T-cell (primary cell): ENCODE measurements at regions not wholly inside any gene's neighbourhood (a gene's known extent, or its start where the extent isn't known, plus 50 kb on each side); places are given as distances from the start of the nearest gene placed in this dataset.

Experiments
- ATAC-seq, 4 experiments: fragments of 200-7000 bp in 3 of 4; fragments of 150-1000 bp in 1 of 4; cut with Tn5 transposase; replicated peaks in 1 of 4; 1 replicate in 3 of 4; 2 replicates in 1 of 4; pipeline ENCODE4 v1.10.0; 2021; ENCODE audit warnings: moderate library complexity in 3 of 4, mild to moderate bottlenecking in 2 of 4, moderate number of reproducible peaks in 1 of 4
- CTCF ChIA-PET, 2 donors: fragments of 300-600 bp; sonication (Branson Sonifier 250); formaldehyde crosslinking; loops; one replicate each; lab custom pipeline; 2022; ENCODE audit warnings: antibody characterized with exemption in 2 of 2; lab: Charles Lee
- POLR2A ChIA-PET, 2 donors: fragments of 300-600 bp; sonication (Branson Sonifier 250); formaldehyde crosslinking; loops; one replicate each; lab custom pipeline; 2022; ENCODE audit warnings: antibody characterized with exemption in 2 of 2; lab: Charles Lee
- DNase-seq, 35 experiments: peaks; one replicate each; pipeline versions ENCODE4 v3.0.0 to v3.0.0-alpha.2; 2013 to 2023
- H3K27ac ChIP-seq: one replicate; pipeline ENCODE4 v1.5.1; 2013; ENCODE audit warnings: low read length
- H3K27me3 ChIP-seq, 2 experiments: replicated peaks in 1 of 2; 1 replicate in 1 of 2; 2 replicates in 1 of 2; pipeline versions ENCODE4 v1.6.1 to v1.7.0; 2013; ENCODE audit warnings: low read length in 1 of 2, mixed read lengths in 1 of 2; ENCODE audit not compliant: control insufficient read depth in 2 of 2, insufficient read depth in 2 of 2; ENCODE audit errors: extremely low read depth in 1 of 2
- H3K36me3 ChIP-seq, 2 donors: 1 replicate in 1 of 2; 2 replicates in 1 of 2; pipeline versions ENCODE4 v1.6.1 to v1.7.0; 2013; ENCODE audit warnings: low read length in 1 of 2; ENCODE audit not compliant: control insufficient read depth in 2 of 2, insufficient read depth in 1 of 2; ENCODE audit errors: extremely low read depth in 1 of 2
- H3K4me1 ChIP-seq, 2 experiments: 1 replicate in 1 of 2; 2 replicates in 1 of 2; pipeline versions ENCODE4 v1.6.1 to v1.7.0; 2013; ENCODE audit warnings: low read length in 2 of 2, mixed read lengths in 1 of 2; ENCODE audit not compliant: insufficient read depth in 2 of 2, control insufficient read depth in 1 of 2; ENCODE audit errors: extremely low read depth in 1 of 2
- H3K4me3 ChIP-seq, 2 donors: 1 replicate in 1 of 2; 2 replicates in 1 of 2; pipeline versions ENCODE4 v1.5.1 to v1.7.0; 2013; ENCODE audit warnings: mild to moderate bottlenecking in 2 of 2, low read length in 1 of 2, moderate library complexity in 1 of 2; ENCODE audit not compliant: control insufficient read depth in 1 of 2; ENCODE audit errors: extremely low read depth in 1 of 2
- H3K9me3 ChIP-seq: 2 replicates; pipeline ENCODE4 v1.7.0; 2013
- H3K27ac Mint-ChIP-seq, 2 donors: one replicate each; pipeline ENCODE4 v1.8.0; 2020 to 2021; ENCODE audit warnings: mild to moderate bottlenecking in 2 of 2, mixed read lengths in 2 of 2
- H3K27me3 Mint-ChIP-seq, 2 donors: one replicate each; pipeline ENCODE4 v1.8.0; 2021 to 2022; ENCODE audit warnings: mixed read lengths in 2 of 2
- H3K36me3 Mint-ChIP-seq: one replicate; pipeline ENCODE4 v1.8.0; 2021; ENCODE audit warnings: mixed read lengths
- H3K4me1 Mint-ChIP-seq, 3 donors: one replicate each; pipeline ENCODE4 v1.8.0; 2020 to 2022; ENCODE audit warnings: mixed read lengths in 3 of 3, mild to moderate bottlenecking in 1 of 3
- H3K4me3 Mint-ChIP-seq, 3 donors: one replicate each; pipeline ENCODE4 v1.8.0; 2020 to 2022; ENCODE audit warnings: mild to moderate bottlenecking in 3 of 3, mixed read lengths in 3 of 3, moderate library complexity in 3 of 3
- H3K9me3 Mint-ChIP-seq, 3 donors: one replicate each; pipeline ENCODE4 v1.8.0; 2020 to 2022; ENCODE audit warnings: mixed read lengths in 3 of 3
- WGBS: methylation state at CpG from one replicate; pipeline ENCODE4 v1.1.5; 2013; ENCODE audit warnings: missing lambda C conversion rate; ENCODE audit not compliant: insufficient coverage; 5-methylcytosine and 5-hydroxymethylcytosine counted together

GRCh38 chr10:131779661-131780394 lies 121.0 kb upstream of the PPP2R2D start:
- no peak overlapping the region for H3K27ac ChIP-seq
- H3K9me3 ChIP-seq = no peaks in the 10 kb centered on the region
- Mint-ChIP-seq H3K4me3 (no peak overlapping the region), H3K4me1 (no peaks in the 10 kb centered on the region), H3K36me3 (no peaks in the 10 kb centered on the region), H3K9me3 (peaks cover 7 to 20% (median 20%) of the 10 kb centered on the region in 3 donors), H3K27me3 (peaks cover 4 to 10% of the 10 kb centered on the region in 2 donors), H3K27ac (no peak overlapping the region)
- H3K4me1 ChIP-seq = peaks cover 0 to 12% of the 10 kb centered on the region in 2 experiments
- WGBS = 80% methylated on average over 7 of the region's 10 CpGs
- ChIA-PET POLR2A (no interaction called here), CTCF (no interaction called here)
- no peaks in the 10 kb centered on the region for H3K36me3 ChIP-seq
- ATAC-seq (no peak), DNase-seq (no peak)
- H3K4me3 ChIP-seq = no peak overlapping the region
- peaks cover 0 to 23% of the 10 kb centered on the region in 2 experiments for H3K27me3 ChIP-seq

- Mint-ChIP-seq H3K4me3 (no peak overlapping the region), H3K4me1 (no peaks in the 10 kb centered on the region), H3K9me3 (peaks cover 7 to 19% (median 19%) of the 10 kb centered on the region in 3 donors), H3K27ac (no peak overlapping the region), H3K36me3 (no peaks in the 10 kb centered on the region), H3K27me3 (peaks cover 4 to 17% of the 10 kb centered on the region in 2 donors)
- 80% methylated on average over 3 of the region's 6 CpGs for WGBS
- ATAC-seq = no peak
- CTCF ChIA-PET = no interaction called here
- no peaks in the 10 kb centered on the region for H3K9me3 ChIP-seq
- H3K36me3 ChIP-seq = no peaks in the 10 kb centered on the region
- H3K4me1 ChIP-seq = no peaks in the 10 kb centered on the region
- H3K27me3 ChIP-seq = peaks cover 0 to 24% of the 10 kb centered on the region in 2 experiments
- POLR2A ChIA-PET = no interaction called here
- DNase-seq = no peak
- no peak overlapping the region for H3K4me3 ChIP-seq
- H3K27ac ChIP-seq = no peak overlapping the region
Measured at GRCh38 chr10:131781076-131781475, 119.7 kb upstream of the PPP2R2D start.

GRCh38 chr10:131781791-131782190 lies 119.0 kb upstream of the PPP2R2D start:
- H3K27ac ChIP-seq = no peak overlapping the region
- POLR2A ChIA-PET = no interaction called here
- H3K9me3 ChIP-seq = no peaks in the 10 kb centered on the region
- WGBS = 80% methylated on average over 1 of the region's 4 CpGs
- H3K9me3 Mint-ChIP-seq = peaks cover 7 to 12% (median 12%) of the 10 kb centered on the region in 3 donors
- peaks cover 4 to 17% of the 10 kb centered on the region in 2 donors for H3K27me3 Mint-ChIP-seq
- no peaks in the 10 kb centered on the region for H3K36me3 Mint-ChIP-seq
- no peaks in the 10 kb centered on the region for H3K4me1 Mint-ChIP-seq
- peaks cover 0 to 24% of the 10 kb centered on the region in 2 experiments for H3K27me3 ChIP-seq
- no peak overlapping the region for H3K27ac Mint-ChIP-seq
- no peaks in the 10 kb centered on the region for H3K36me3 ChIP-seq
- ATAC-seq (no peak), DNase-seq (no peak)
- H3K4me3 Mint-ChIP-seq = no peak overlapping the region
- no peaks in the 10 kb centered on the region for H3K4me1 ChIP-seq
- CTCF ChIA-PET = no interaction called here
- H3K4me3 ChIP-seq = no peak overlapping the region

- 87% methylated on average over 15 of the region's 15 CpGs for WGBS
Measured at GRCh38 chr10:131784363-131785120, 116.3 kb upstream of the PPP2R2D start.

GRCh38 chr10:131785121-131785460 lies 115.7 kb upstream of the PPP2R2D start:
- 91% methylated on average over 11 of the region's 11 CpGs for WGBS
- ATAC-seq (no peak), DNase-seq (no peak)
- no peaks in the 10 kb centered on the region for H3K4me1 ChIP-seq
- no peaks in the 10 kb centered on the region for H3K9me3 ChIP-seq
- H3K27me3 ChIP-seq = peaks cover 0 to 27% of the 10 kb centered on the region in 2 experiments
- H3K27ac Mint-ChIP-seq = no peak overlapping the region
- no peaks in the 10 kb centered on the region for H3K36me3 ChIP-seq
- no peak overlapping the region for H3K4me3 Mint-ChIP-seq
- no peaks in the 10 kb centered on the region for H3K36me3 Mint-ChIP-seq
- H3K4me3 ChIP-seq = no peak overlapping the region
- no peaks in the 10 kb centered on the region for H3K9me3 Mint-ChIP-seq
- ChIA-PET POLR2A (no interaction called here), CTCF (no interaction called here)
- H3K4me1 Mint-ChIP-seq = no peaks in the 10 kb centered on the region
- H3K27me3 Mint-ChIP-seq = peaks cover 10 to 23% of the 10 kb centered on the region in 2 donors
- no peak overlapping the region for H3K27ac ChIP-seq

More at GRCh38 chr10:131784363-131785120, 116.3 kb upstream of the PPP2R2D start:
- DNase-seq = peak in 1 of 35 experiments; percentile 8
- H3K36me3 Mint-ChIP-seq = no peaks in the 10 kb centered on the region
- no peak overlapping the region for H3K27ac ChIP-seq
- no peak overlapping the region for H3K4me3 ChIP-seq
- H3K27me3 ChIP-seq = peaks cover 0 to 29% of the 10 kb centered on the region in 2 experiments
- no peak overlapping the region for H3K4me3 Mint-ChIP-seq
- no peaks in the 10 kb centered on the region for H3K9me3 Mint-ChIP-seq
- no peak overlapping the region for H3K27ac Mint-ChIP-seq
- no peaks in the 10 kb centered on the region for H3K4me1 Mint-ChIP-seq
- ChIA-PET CTCF (no interaction called here), POLR2A (no interaction called here)
- no peaks in the 10 kb centered on the region for H3K9me3 ChIP-seq
- peaks cover 10 to 23% of the 10 kb centered on the region in 2 donors for H3K27me3 Mint-ChIP-seq
- H3K4me1 ChIP-seq = no peaks in the 10 kb centered on the region
- ATAC-seq = no peak
- H3K36me3 ChIP-seq = no peaks in the 10 kb centered on the region

GRCh38 chr10:131786756-131787605 lies 113.8 kb upstream of the PPP2R2D start:
- DNase-seq (peak in 21 of 35 experiments; percentile 5 to 59 (median 15)), ATAC-seq (no peak)
- Mint-ChIP-seq H3K4me3 (no peak overlapping the region), H3K27ac (no peak overlapping the region), H3K4me1 (no peaks in the 10 kb centered on the region), H3K9me3 (no peaks in the 10 kb centered on the region), H3K36me3 (no peaks in the 10 kb centered on the region), H3K27me3 (peaks cover 12 to 22% of the 10 kb centered on the region in 2 donors)
- H3K27me3 ChIP-seq = peaks cover 0 to 24% of the 10 kb centered on the region in 2 experiments
- H3K9me3 ChIP-seq = no peaks in the 10 kb centered on the region
- WGBS = 75% methylated on average over 6 of the region's 13 CpGs
- CTCF ChIA-PET = no interaction called here
- no peaks in the 10 kb centered on the region for H3K36me3 ChIP-seq
- H3K4me3 ChIP-seq = no peak overlapping the region
- POLR2A ChIA-PET = interaction anchor here in 1 of 2 donors (0.6 kb wide), 1 partner anchor 8 kb away, joined by 5 read pairs; no protein-coding TSS in a partner anchor
- no peaks in the 10 kb centered on the region for H3K4me1 ChIP-seq
- H3K27ac ChIP-seq = no peak overlapping the region
